ENCODE measurements at regions not wholly inside any gene's neighbourhood (a gene's known extent, or its start where the extent isn't known, plus 50 kb on each side); places are given as distances from the start of the nearest gene placed in this dataset.

GRCh38 chr5:174283211-174284005 is 237.9 kb downstream of the NSG2 start:
- 62 to 68% methylated on average over 9 of the region's 9 CpGs for WGBS, 2 donors
- intact Hi-C loops (cut with DNase I): no loop called here
- Histone ChIP-seq H3K27ac (no peak overlapping the region), H3K27me3 (no peaks in the 10 kb centered on the region), H3K9me3 (no peaks in the 10 kb centered on the region), H3K4me3 (no peak overlapping the region), H3K4me1 (no peaks in the 10 kb centered on the region), H3K36me3 (replicated peaks in 1 of 2; ENCODE audit: insufficient read depth in 1 of 2, low read depth in 2 of 2) (no peaks in the 10 kb centered on the region)
- ATAC-seq: no peak
- no peak for DNase-seq
- TF ChIP-seq POLR2A (IDR thresholded peaks at IDR 0.05): no peak
- no peak for TF ChIP-seq CTCF (IDR thresholded peaks at IDR 0.05)

GRCh38 chr5:174284873-174285272 is 239.4 kb downstream of the NSG2 start:
- no peak for ATAC-seq
- H3K27me3 ChIP-seq: no peaks in the 10 kb centered on the region
- H3K4me3 ChIP-seq: no peak overlapping the region
- no peaks in the 10 kb centered on the region for H3K4me1 ChIP-seq
- intact Hi-C loops (cut with DNase I): no loop called here
- no peak for DNase-seq
- H3K36me3 ChIP-seq (replicated peaks in 1 of 2; ENCODE audit: insufficient read depth in 1 of 2, low read depth in 2 of 2): no peaks in the 10 kb centered on the region
- TF ChIP-seq CTCF (IDR thresholded peaks at IDR 0.05) (no peak), POLR2A (IDR thresholded peaks at IDR 0.05) (no peak)
- no peaks in the 10 kb centered on the region for H3K9me3 ChIP-seq
- H3K27ac ChIP-seq: no peak overlapping the region
- WGBS, 2 donors: 55 to 56% methylated on average over 5 of the region's 5 CpGs

GRCh38 chr5:174287761-174288160 is 242.3 kb downstream of the NSG2 start:
- intact Hi-C loops (cut with DNase I): no loop called here
- DNase-seq (no peak), ATAC-seq (no peak)
- no peak for TF ChIP-seq POLR2A (IDR thresholded peaks at IDR 0.05)
- TF ChIP-seq CTCF (IDR thresholded peaks at IDR 0.05): no peak
- H3K4me1 ChIP-seq: no peaks in the 10 kb centered on the region
- no peaks in the 10 kb centered on the region for H3K27me3 ChIP-seq
- H3K9me3 ChIP-seq: no peaks in the 10 kb centered on the region
- H3K27ac ChIP-seq: no peak overlapping the region
- no peak overlapping the region for H3K4me3 ChIP-seq
- H3K36me3 ChIP-seq (replicated peaks in 1 of 2; ENCODE audit: insufficient read depth in 1 of 2, low read depth in 2 of 2): no peaks in the 10 kb centered on the region
- 70 to 84% methylated on average over 4 of the region's 4 CpGs for WGBS, 2 donors

- Histone ChIP-seq H3K9me3 (no peaks in the 10 kb centered on the region), H3K4me3 (no peak overlapping the region), H3K4me1 (no peaks in the 10 kb centered on the region), H3K27ac (no peak overlapping the region), H3K27me3 (no peaks in the 10 kb centered on the region), H3K36me3 (replicated peaks in 1 of 2; ENCODE audit: insufficient read depth in 1 of 2, low read depth in 2 of 2) (no peaks in the 10 kb centered on the region)
- 62 to 63% methylated on average over 6 of the region's 6 CpGs for WGBS, 2 donors
- intact Hi-C loops (cut with DNase I): no loop called here
- no peak for ATAC-seq
- no peak for DNase-seq
- TF ChIP-seq POLR2A (IDR thresholded peaks at IDR 0.05) (no peak), CTCF (IDR thresholded peaks at IDR 0.05) (no peak)
Measured at GRCh38 chr5:174288439-174288838, 242.9 kb downstream of the NSG2 start.

GRCh38 chr5:174291162-174291561 is 245.7 kb downstream of the NSG2 start:
- Histone ChIP-seq H3K9me3 (no peaks in the 10 kb centered on the region), H3K36me3 (replicated peaks in 1 of 2; ENCODE audit: insufficient read depth in 1 of 2, low read depth in 2 of 2) (no peaks in the 10 kb centered on the region), H3K27me3 (no peaks in the 10 kb centered on the region), H3K27ac (no peak overlapping the region), H3K4me1 (no peaks in the 10 kb centered on the region), H3K4me3 (no peak overlapping the region)
- intact Hi-C loops (cut with DNase I): no loop called here
- ATAC-seq: no peak
- WGBS, 2 donors: 62 to 63% methylated on average over 3 of the region's 3 CpGs
- TF ChIP-seq CTCF (IDR thresholded peaks at IDR 0.05): no peak
- no peak for TF ChIP-seq POLR2A (IDR thresholded peaks at IDR 0.05)
- DNase-seq: no peak

All from body of pancreas (tissue), 4 donors.